Right ventricle myocardium inferior (tissue), 1 donor: ENCODE measurements at regions not wholly inside any gene's neighbourhood (a gene's known extent, or its start where the extent isn't known, plus 50 kb on each side); places are given as distances from the start of the nearest gene placed in this dataset.

Experiments
- ATAC-seq: fragments of 200-7000 bp; cut with Tn5 transposase; one replicate; pipeline ENCODE4 v1.9.1; 2020; ENCODE audit warnings: mild to moderate bottlenecking, moderate library complexity
- DNase-seq: peaks from one replicate; pipeline ENCODE4 v3.0.0; 2021; ENCODE audit errors: missing footprints
- intact Hi-C: fragments of 100-400 bp; cut with DNase I; formaldehyde crosslinking; loops from one replicate; pipeline ENCODE4 v1.11.0; 2022
- donor health status: DM: no; HTN: yes; CAD: no; lungs with severe emphysema.

DNA sequence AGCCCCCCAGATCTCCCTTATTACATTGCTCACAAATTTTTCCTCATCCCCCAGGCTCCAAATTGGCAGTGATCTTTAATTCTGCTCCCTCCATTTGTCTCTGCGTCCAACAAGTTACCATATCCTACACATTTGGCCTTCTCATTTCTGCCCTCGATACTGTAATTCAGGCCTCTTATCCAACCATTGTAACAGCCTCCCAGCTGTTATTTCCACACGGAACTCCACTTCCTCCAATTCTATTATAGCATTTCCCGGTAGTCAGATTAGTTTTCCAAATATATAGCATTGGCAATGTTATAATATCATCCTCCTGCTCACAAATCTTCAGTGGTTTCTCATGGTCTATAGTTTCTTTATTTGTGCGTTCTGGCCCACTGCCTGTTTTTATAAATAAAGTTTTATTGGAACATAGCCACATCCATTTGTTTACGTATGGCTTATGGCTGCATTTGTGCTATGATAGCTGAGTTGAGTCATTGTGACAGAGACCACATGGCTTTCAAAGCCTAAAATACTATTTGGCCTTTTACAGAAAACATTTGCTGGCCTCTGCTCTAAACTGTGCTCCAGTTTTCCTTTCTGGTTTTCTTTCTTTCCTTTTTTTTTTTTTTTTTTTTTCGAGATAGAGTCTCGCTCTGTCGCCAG lies 126.5 kb upstream of the ZNF438 start:
- intact Hi-C loops: no loop called here
- ATAC-seq (peak; percentile 37), DNase-seq (no peak)

- intact Hi-C loops: no loop called here
- ATAC-seq (no peak), DNase-seq (no peak)
Observed at GRCh38 chr10:31166606-31167005, 134.9 kb upstream of the ZNF438 start.

DNA sequence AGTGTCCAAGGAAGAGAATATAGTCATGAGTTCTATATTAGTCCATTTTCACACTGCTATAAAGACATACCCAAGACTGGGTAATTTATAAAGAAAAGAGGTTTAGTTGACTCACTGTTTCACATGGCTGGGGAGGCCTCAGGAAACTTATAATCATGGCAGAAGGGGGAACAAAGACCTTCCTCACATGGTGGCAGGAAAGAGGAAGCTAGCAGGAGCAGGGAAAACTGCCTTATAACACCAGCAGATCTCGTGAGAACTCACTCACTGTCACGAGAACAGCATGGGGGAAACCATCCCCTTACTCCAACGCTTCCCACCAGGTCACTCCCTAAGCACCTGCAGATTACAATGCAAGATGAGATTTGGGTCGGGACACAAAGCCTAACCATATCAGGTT lies 139.0 kb upstream of the ZNF438 start:
- ATAC-seq (no peak), DNase-seq (no peak)
- intact Hi-C loops: no loop called here

GRCh38 chr10:31171402-31172083 lies 139.9 kb upstream of the ZNF438 start:
- no peak for ATAC-seq
- intact Hi-C loops: no loop called here
- no peak for DNase-seq

DNA sequence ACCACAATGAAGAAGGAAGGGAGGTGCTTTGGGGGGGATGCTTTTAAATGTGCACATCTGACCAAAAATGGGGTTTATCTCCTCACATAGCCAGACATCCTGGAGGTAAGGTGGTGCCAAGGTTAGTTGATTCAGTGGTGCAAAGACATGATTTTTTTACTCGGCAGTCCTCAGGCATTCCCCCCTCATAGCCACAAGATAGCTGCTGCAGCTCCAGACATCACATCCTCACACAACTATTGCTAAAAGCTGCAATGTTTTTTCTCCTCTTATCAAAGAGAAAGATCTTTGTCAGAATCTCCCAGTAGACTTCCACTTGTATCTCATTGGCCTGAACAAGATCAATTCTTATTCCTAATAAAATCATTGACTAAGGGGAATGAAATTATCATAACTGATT lies 141.3 kb upstream of the ZNF438 start:
- ATAC-seq (no peak), DNase-seq (no peak)
- intact Hi-C loops: no loop called here

- DNase-seq: no peak
- intact Hi-C loops: no loop called here
Observed at GRCh38 chr10:31173752-31174151, 142.1 kb upstream of the ZNF438 start.

GRCh38 chr10:31179091-31179680 lies 139.8 kb upstream of the ZEB1 start:
- intact Hi-C loops: no loop called here
- ATAC-seq (no peak), DNase-seq (no peak)

More at GRCh38 chr10:31173752-31174151, 142.1 kb upstream of the ZNF438 start:
- ATAC-seq: no peak

DNA sequence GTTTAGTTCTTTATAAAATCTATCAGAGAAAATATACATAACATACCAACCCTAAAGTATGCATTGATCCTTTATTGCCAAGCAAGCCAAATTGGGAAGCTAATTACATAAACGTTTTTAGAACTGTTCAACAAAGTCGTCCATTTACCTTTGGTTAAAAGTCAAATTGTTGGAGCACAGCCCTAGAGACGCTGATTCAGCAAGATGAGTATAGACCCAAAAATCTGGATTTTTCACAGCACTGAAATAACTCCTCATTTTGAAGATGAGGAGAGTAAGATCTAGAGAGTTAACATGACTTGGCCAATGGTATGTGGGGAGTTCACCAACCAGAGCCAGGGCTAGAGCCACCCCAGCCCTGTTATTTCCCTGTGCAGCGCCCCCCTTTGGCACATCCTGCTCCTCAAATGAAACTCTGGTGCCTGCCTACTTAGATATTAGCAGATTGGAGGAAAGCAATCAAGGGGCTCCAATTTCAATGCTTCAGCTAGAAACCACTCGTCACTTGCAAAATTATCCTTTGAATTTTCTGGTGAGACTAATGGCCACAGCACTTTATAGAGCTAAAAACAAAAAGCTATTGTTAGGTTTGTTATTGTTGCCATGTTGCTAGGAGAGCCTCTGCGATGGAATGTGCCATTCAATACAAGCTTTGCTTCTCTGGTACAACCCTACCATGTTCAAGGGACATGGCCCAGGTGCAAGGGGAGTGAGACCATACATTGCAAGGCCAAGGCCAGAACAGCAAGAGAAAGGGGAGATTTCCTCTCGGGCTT lies 132.6 kb upstream of the ZEB1 start:
- intact Hi-C loops: no loop called here
- ATAC-seq (peak; percentile 92), DNase-seq (no peak)

GRCh38 chr10:31187182-31187581 lies 131.8 kb upstream of the ZEB1 start:
- no peak for ATAC-seq
- DNase-seq: no peak
- intact Hi-C loops: no loop called here

GRCh38 chr10:31187607-31188210 lies 131.3 kb upstream of the ZEB1 start:
- ATAC-seq: peak; percentile 11
- intact Hi-C loops: no loop called here
- DNase-seq: no peak

- intact Hi-C loops: no loop called here
- ATAC-seq: no peak
- no peak for DNase-seq
Observed at GRCh38 chr10:31188792-31189406, 130.1 kb upstream of the ZEB1 start.

- ATAC-seq: no peak
- intact Hi-C loops: no loop called here
- no peak for DNase-seq
Observed at GRCh38 chr10:31190488-31190887, 128.5 kb upstream of the ZEB1 start.

- ATAC-seq (no peak), DNase-seq (no peak)
- intact Hi-C loops: no loop called here
Observed at GRCh38 chr10:31192475-31192874, 126.5 kb upstream of the ZEB1 start.

DNA sequence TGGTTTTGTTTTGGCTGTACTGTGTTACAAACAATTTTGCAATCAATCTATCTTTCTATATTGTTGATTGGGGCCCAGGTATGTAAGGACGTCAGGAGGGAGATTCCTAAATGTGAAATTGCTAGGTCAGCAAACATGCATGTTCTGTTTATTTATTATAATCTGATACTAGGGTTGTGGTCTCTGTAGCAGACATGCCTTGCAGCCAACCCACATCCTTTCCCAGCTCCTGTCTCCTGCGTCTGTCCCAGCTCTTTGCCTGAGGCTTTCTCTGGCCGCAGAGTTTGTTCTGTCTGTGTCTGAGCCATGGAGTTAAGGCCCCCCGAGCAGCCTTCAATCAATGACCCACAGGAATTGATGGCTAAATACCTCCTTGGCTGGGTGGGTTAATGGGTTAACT lies 124.0 kb upstream of the ZEB1 start:
- intact Hi-C loops: no loop called here
- no peak for DNase-seq
- ATAC-seq: no peak

DNA sequence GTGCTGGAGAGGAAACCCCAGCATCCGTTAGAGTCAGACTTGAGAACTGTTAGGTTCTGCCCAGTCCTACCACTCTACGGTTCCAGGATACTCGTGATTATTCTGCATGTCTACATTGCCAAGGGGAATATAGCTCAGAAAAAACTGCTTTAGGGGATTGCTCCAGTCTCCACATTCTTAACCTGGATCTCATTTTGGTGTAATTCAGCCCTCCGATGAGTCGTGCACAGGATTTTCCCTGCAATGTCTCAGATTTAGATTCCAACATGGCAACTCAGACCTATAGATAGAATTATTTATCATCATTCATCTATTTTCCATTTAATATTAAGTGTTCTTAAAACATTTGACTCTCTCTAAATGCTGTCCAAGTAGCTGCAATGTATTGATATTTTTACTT lies 121.1 kb upstream of the ZEB1 start:
- DNase-seq (no peak), ATAC-seq (no peak)
- intact Hi-C loops: no loop called here

DNA sequence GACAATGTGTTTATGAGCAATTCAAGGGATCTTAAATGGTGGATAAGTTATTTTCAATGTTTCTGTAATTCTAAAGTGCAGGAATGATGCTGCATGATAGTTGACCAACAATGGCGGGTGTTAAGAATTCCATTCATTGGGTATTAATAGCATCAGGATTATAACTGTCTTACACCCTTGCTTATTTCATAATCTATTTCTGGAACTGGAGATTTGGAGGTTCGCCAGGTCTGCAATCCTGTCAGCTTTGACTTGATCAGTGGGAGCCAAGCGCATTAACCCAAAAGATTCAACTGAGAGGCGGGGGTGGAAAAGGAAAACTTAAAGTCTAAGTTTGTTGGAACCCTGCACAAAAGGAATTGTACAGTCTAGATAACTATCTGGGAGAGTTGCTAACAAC lies 114.9 kb upstream of the ZEB1 start:
- intact Hi-C loops: no loop called here
- DNase-seq (no peak), ATAC-seq (peak; percentile 66)

GRCh38 chr10:31207636-31208035 lies 111.4 kb upstream of the ZEB1 start:
- ATAC-seq: no peak
- no peak for DNase-seq
- intact Hi-C loops: no loop called here

GRCh38 chr10:31209478-31209877 lies 109.5 kb upstream of the ZEB1 start:
- intact Hi-C loops: no loop called here
- ATAC-seq (peak; percentile 26), DNase-seq (no peak)

GRCh38 chr10:31210190-31210589 lies 108.8 kb upstream of the ZEB1 start:
- ATAC-seq: no peak
- intact Hi-C loops: no loop called here
- DNase-seq: no peak
